GM18498 (cell line): ENCODE measurements at regions not wholly inside any gene's neighbourhood (a gene's known extent, or its start where the extent isn't known, plus 50 kb on each side); places are given as distances from the start of the nearest gene placed in this dataset.

Source experiments
- ATAC-seq: cut with Tn5 transposase; IDR thresholded peaks from one replicate; pipeline ENCODE4 v1.9.1; 2021; ENCODE audit warnings: mild to moderate bottlenecking, moderate library complexity; ENCODE audit not compliant: unreplicated experiment

GRCh38 chr18:45467293-45467692, 148.0 kb upstream of the SLC14A2 start:
- no peak for ATAC-seq

- no peak for ATAC-seq
Observed at GRCh38 chr18:45467945-45468344, 147.3 kb upstream of the SLC14A2 start.

- no peak for ATAC-seq
Observed at GRCh38 chr18:45478889-45479288, 136.4 kb upstream of the SLC14A2 start.

- ATAC-seq, result no peak
Observed at GRCh38 chr18:45480219-45481015, 134.9 kb upstream of the SLC14A2 start.

- ATAC-seq, result no peak
Observed at GRCh38 chr18:45481821-45482220, 133.5 kb upstream of the SLC14A2 start.

- no peak for ATAC-seq
Observed at GRCh38 chr18:45482286-45482685, 133.0 kb upstream of the SLC14A2 start.

GRCh38 chr18:45487581-45487980, 127.7 kb upstream of the SLC14A2 start:
- no peak for ATAC-seq

- ATAC-seq, result no peak
Observed at GRCh38 chr18:45488645-45489044, 126.6 kb upstream of the SLC14A2 start.

- no peak for ATAC-seq
Observed at GRCh38 chr18:45493830-45494229, 121.4 kb upstream of the SLC14A2 start.

GRCh38 chr18:45494811-45495210, 120.5 kb upstream of the SLC14A2 start:
- ATAC-seq, result no peak

GRCh38 chr18:45496741-45497140, 118.5 kb upstream of the SLC14A2 start:
- ATAC-seq, result no peak

- no peak for ATAC-seq
Observed at GRCh38 chr18:45497595-45498286, 117.5 kb upstream of the SLC14A2 start.

- no peak for ATAC-seq
Observed at GRCh38 chr18:45498287-45498658, 117.0 kb upstream of the SLC14A2 start.

GRCh38 chr18:45503990-45504389, 111.3 kb upstream of the SLC14A2 start:
- ATAC-seq, result no peak

GRCh38 chr18:45505497-45506206, 109.6 kb upstream of the SLC14A2 start:
- ATAC-seq, result no peak

- no peak for ATAC-seq
Observed at GRCh38 chr18:45506951-45507350, 108.3 kb upstream of the SLC14A2 start.

- no peak for ATAC-seq
Observed at GRCh38 chr18:45509535-45509934, 105.7 kb upstream of the SLC14A2 start.

GRCh38 chr18:45510656-45511055, 104.6 kb upstream of the SLC14A2 start:
- ATAC-seq, result no peak

- ATAC-seq, result no peak
Observed at GRCh38 chr18:45512363-45512953, 102.8 kb upstream of the SLC14A2 start.

- ATAC-seq, result no peak
Observed at GRCh38 chr18:45517181-45517741, 98.0 kb upstream of the SLC14A2 start.
